HG03521 (cell line): ENCODE measurements at regions not wholly inside any gene's neighbourhood (a gene's known extent, or its start where the extent isn't known, plus 50 kb on each side); places are given as distances from the start of the nearest gene placed in this dataset.

Experiments
- ATAC-seq: cut with Tn5 transposase; IDR thresholded peaks from one replicate; pipeline ENCODE4 v1.9.1; 2021; ENCODE audit warnings: mild to moderate bottlenecking, moderate library complexity; ENCODE audit not compliant: unreplicated experiment

GRCh38 chr7:12517451-12517850, 53.1 kb upstream of the SCIN start:
- no peak for ATAC-seq

DNA sequence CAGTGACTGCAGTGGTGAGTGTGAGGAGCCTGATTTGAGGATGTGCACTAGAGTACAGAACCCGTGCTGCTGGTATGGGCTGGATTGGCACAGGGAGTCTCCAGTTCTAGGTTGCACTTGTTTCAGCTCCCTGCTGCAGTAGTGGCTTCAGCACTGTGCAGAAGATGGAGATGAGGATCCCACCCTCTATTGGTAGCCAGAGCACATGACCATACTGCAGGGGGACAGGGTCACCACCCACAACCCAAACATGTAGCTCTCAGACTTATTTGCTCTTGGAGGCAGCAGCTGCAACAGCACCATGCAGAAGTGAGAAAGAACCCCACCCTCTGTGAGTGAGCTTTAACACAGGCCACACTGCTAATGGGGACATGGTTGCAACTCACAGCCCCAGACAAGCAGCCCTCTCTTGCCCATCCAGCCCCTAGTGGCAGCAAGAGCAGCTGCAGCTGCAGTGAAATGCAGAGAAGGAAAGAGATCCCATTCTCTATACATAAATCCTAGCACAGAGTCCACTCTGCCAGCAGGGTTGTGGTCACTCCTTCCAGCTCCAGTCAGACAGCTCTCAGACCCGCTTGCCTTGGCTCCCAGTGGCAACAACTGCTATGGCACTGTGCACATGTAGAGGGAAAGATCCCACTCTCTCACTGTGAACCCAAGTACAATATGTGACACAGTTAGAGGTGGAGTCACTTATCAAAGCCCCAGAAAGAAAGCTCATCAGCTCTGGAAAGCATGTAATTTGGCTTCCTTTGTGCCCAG, 51.4 kb upstream of the SCIN start:
- ATAC-seq: peak; percentile 81

GRCh38 chr7:12519682-12520009, 50.9 kb upstream of the SCIN start:
- no peak for ATAC-seq
